ENCODE measurements at regions not wholly inside any gene's neighbourhood (a gene's known extent, or its start where the extent isn't known, plus 50 kb on each side); places are given as distances from the start of the nearest gene placed in this dataset.

- TF ChIP-seq CREB5 (CRISPR knock-in tag; IDR thresholded peaks at IDR 0.05; ENCODE audit: low read depth) (no peak), BACH2 (CRISPR knock-in tag; IDR thresholded peaks at IDR 0.05; ENCODE audit: borderline replicate concordance) (no peak), ZNF70 (CRISPR knock-in tag; IDR thresholded peaks at IDR 0.05) (no peak), ZNF8 (CRISPR knock-in tag; IDR thresholded peaks at IDR 0.05) (no peak)
Measured at GRCh38 chr5:164053123-164053522, 547.7 kb downstream of the MAT2B start (continued).

DNA sequence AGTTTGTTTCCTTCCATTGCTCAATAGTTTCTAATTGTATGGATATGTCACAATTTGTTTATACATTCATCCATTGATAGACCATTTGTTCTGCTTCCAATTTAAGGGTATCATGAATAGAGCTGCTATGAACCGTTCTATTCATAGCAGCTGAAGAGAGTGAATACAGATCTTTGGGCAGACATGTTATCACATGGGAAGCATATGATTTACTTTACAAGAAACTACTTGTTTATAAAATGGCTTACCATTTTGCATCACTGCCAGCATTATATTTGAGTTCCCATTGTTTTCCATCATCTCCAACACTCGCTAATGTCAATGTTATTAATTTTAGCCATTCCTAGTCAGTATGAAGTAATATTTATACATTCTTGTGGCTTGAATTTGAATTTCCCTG lies 549.0 kb downstream of the MAT2B start:
- TF ChIP-seq CREB5 (CRISPR knock-in tag; IDR thresholded peaks at IDR 0.05; ENCODE audit: low read depth) = no peak
- ATAC-seq = no peak

DNA sequence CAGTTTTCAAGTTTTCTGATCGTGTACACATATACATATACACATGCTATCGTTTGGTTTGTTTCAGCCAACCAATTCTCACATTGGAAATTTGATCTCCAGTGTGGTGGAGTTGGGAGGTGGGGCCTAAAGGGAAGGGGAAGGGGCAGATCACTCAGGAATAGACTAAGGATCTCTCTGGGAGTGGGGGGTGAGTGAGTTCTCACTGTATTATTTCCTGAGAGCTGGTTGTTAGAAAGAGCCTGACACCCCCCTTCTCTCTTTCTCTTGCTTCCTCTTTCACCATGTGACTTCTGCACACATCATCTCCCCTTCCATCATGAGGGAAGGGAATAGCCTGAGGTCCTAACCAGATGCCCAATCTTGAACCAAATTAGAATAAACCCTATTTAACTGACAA lies 551.7 kb downstream of the MAT2B start:
- no peak for TF ChIP-seq ISL1 (CRISPR knock-in tag; IDR thresholded peaks at IDR 0.05)
- no peak for ATAC-seq

- TF ChIP-seq ISL1 (CRISPR knock-in tag; IDR thresholded peaks at IDR 0.05) (no peak), CSDC2 (CRISPR knock-in tag; IDR thresholded peaks at IDR 0.05) (no peak), ZNF70 (CRISPR knock-in tag; IDR thresholded peaks at IDR 0.05) (no peak), PATZ1 (CRISPR knock-in tag; IDR thresholded peaks at IDR 0.05; ENCODE audit: borderline replicate concordance) (no peak), PPARA (CRISPR knock-in tag; IDR thresholded peaks at IDR 0.05; ENCODE audit: borderline replicate concordance) (no peak), GLIS3 (CRISPR knock-in tag; IDR thresholded peaks at IDR 0.05) (no peak), TSHZ2 (CRISPR knock-in tag; IDR thresholded peaks at IDR 0.05) (no peak), BACH2 (CRISPR knock-in tag; IDR thresholded peaks at IDR 0.05; ENCODE audit: borderline replicate concordance) (no peak), ZC3H10 (CRISPR knock-in tag; IDR thresholded peaks at IDR 0.05) (no peak), POU6F1 (CRISPR knock-in tag; IDR thresholded peaks at IDR 0.05; ENCODE audit: borderline replicate concordance, low read depth) (no peak)
- TF ChIP-seq, protein P1, sequence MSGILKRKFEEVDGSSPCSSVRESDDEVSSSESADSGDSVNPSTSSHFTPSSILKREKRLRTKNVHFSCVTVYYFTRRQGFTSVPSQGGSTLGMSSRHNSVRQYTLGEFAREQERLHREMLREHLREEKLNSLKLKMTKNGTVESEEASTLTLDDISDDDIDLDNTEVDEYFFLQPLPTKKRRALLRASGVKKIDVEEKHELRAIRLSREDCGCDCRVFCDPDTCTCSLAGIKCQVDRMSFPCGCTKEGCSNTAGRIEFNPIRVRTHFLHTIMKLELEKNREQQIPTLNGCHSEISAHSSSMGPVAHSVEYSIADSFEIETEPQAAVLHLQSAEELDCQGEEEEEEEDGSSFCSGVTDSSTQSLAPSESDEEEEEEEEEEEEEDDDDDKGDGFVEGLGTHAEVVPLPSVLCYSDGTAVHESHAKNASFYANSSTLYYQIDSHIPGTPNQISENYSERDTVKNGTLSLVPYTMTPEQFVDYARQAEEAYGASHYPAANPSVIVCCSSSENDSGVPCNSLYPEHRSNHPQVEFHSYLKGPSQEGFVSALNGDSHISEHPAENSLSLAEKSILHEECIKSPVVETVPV (CRISPR knock-in tag; IDR thresholded peaks at IDR 0.05) = no peak
- no peak for ATAC-seq
Measured at GRCh38 chr5:164058621-164059020, 553.2 kb downstream of the MAT2B start.

- no peak for ATAC-seq
- no peak for TF ChIP-seq GLIS3 (CRISPR knock-in tag; IDR thresholded peaks at IDR 0.05)
- no peak for TF ChIP-seq ARNTL (CRISPR knock-in tag; IDR thresholded peaks at IDR 0.05; ENCODE audit: borderline replicate concordance, low read depth)
Measured at GRCh38 chr5:164059471-164059870, 554.1 kb downstream of the MAT2B start.

All from SK-N-SH treated with all-trans-retinoic acid at 6 μM for 48 hours (cell line).